NB4 (cell line): ENCODE measurements at regions not wholly inside any gene's neighbourhood (a gene's known extent, or its start where the extent isn't known, plus 50 kb on each side); places are given as distances from the start of the nearest gene placed in this dataset.

Source experiments
- DNase-seq: peaks from one replicate; pipeline ENCODE4 v3.0.0; 2010; ENCODE audit warnings: low read depth
- H3K4me3 ChIP-seq: one replicate; pipeline ENCODE4 v1.5.1; 2011; ENCODE audit warnings: mild to moderate bottlenecking, low read depth, low read length, moderate library complexity
- MYC ChIP-seq: IDR thresholded peaks from 2 replicates; pipeline ENCODE4 v1.6.1; 2011; ENCODE audit warnings: low read depth, low read length
- POLR2A ChIP-seq: IDR thresholded peaks from 2 replicates; pipeline ENCODE4 v1.6.1; 2011; ENCODE audit warnings: mild to moderate bottlenecking; ENCODE audit not compliant: insufficient read length; ENCODE audit errors: extremely low read depth
- TF ChIP-seq, protein P1 (sequence below): IDR thresholded peaks from one replicate; pipeline ENCODE4 v1.5.1; 2012; ENCODE audit warnings: low read depth, low read length
- TF ChIP-seq, protein P2 (sequence below): IDR thresholded peaks from 2 replicates; pipeline ENCODE4 v1.6.1; 2011; ENCODE audit warnings: low read depth, low read length

DNA sequence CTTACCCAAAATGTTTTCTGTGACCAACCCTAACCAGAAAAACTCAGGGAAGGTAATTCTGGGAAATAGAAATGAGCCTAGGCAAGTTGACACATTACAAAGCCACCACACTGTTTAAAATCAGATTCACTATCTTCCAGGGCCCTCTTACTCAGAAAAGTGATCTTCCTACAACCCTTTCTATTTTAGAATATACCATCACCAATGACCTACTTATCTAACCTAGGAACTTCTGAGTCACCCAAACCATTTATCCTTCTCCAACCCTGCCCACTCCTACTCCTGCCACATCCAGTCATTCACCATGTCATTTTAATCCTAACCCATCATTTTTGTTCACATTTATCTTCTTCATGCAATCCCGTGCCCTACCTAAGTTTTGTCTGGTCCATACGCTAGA, 89.9 kb downstream of the FTHL17 start:
- H3K4me3 ChIP-seq = no peak overlapping the region
- DNase-seq = peak; percentile 6
- no peak for TF ChIP-seq MYC
- TF ChIP-seq, protein P1, sequence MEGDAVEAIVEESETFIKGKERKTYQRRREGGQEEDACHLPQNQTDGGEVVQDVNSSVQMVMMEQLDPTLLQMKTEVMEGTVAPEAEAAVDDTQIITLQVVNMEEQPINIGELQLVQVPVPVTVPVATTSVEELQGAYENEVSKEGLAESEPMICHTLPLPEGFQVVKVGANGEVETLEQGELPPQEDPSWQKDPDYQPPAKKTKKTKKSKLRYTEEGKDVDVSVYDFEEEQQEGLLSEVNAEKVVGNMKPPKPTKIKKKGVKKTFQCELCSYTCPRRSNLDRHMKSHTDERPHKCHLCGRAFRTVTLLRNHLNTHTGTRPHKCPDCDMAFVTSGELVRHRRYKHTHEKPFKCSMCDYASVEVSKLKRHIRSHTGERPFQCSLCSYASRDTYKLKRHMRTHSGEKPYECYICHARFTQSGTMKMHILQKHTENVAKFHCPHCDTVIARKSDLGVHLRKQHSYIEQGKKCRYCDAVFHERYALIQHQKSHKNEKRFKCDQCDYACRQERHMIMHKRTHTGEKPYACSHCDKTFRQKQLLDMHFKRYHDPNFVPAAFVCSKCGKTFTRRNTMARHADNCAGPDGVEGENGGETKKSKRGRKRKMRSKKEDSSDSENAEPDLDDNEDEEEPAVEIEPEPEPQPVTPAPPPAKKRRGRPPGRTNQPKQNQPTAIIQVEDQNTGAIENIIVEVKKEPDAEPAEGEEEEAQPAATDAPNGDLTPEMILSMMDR = no peak
- TF ChIP-seq POLR2A = no peak
- TF ChIP-seq, protein P2, sequence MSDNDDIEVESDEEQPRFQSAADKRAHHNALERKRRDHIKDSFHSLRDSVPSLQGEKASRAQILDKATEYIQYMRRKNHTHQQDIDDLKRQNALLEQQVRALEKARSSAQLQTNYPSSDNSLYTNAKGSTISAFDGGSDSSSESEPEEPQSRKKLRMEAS = no peak

DNA sequence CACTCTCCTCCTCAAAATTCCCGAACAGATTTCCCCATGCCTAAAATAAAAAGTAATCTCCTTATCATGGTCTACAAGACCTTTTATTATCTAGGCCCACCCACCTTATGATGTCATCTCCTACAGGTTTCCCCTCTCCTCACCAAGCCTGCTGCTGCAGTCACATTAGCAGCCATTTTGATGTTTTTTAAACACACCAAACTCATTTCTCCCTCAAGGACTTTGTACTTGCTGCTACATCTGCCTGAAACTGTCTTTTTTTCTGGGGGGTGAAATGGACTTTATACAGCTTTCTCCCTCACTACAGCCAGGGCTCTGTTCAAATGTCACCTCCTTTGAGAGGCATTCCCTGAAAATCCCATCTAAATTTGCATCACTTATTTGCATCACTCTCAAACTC, 90.2 kb upstream of the TAB3 start:
- no peak overlapping the region for H3K4me3 ChIP-seq
- no peak for TF ChIP-seq MYC
- TF ChIP-seq, protein P1 = no peak
- DNase-seq = no peak

DNA sequence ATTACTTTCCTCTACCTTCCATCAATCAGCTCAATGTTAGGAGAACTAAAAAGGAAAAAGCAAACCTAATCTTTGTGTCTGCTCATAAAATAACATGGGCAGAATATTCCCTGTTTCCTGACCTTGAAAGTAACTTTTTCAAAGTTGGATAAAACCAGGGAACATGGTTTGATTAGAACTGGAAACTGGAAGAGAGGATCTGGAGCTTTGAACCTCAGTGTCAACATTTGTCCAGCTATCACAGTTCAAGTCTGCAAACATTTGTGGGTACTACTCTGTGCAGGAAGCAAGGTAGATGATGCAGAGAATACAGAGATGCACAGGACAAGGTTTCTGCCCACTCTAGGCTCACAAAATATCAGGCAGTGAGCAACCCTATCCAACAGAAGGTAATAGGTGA, 86.4 kb upstream of the TAB3 start:
- DNase-seq = no peak
- TF ChIP-seq MYC (no peak), POLR2A (no peak)
- TF ChIP-seq, protein P1 = no peak
- TF ChIP-seq, protein P2 = no peak
- no peak overlapping the region for H3K4me3 ChIP-seq

DNA sequence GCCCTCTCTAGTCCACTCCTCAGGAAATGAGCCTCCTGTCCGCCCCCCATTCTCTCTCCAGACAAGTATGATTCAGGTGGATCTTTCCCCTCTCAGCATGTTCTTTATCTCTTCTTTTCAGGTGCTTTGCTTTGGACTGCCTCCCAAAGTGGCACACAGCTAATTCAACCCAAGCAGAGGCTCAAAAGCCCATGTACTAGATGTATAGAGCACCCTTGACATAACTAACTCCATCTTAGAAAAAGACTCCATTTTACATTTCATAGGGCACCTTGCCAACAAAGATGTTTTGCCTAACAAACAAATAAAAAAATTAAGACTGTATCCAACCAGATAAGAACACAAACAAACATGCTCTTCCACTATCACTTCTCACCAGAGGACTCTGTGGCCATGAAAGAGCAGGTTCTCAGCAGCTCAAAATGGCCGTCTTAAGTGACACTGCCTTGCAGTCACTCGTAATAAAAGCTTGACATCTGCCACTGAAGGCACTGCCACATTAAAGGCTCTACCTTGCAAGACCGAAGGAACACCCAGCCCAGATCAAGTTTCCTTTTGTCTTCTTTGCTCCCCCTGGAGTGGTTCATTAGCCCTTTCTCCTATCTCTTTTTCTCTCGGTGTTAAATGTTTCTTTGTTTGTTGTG, 84.9 kb upstream of the TAB3 start:
- no peak overlapping the region for H3K4me3 ChIP-seq
- TF ChIP-seq POLR2A (no peak), MYC (no peak)
- TF ChIP-seq, protein P1 = no peak
- TF ChIP-seq, protein P2 = no peak
- no peak for DNase-seq

DNA sequence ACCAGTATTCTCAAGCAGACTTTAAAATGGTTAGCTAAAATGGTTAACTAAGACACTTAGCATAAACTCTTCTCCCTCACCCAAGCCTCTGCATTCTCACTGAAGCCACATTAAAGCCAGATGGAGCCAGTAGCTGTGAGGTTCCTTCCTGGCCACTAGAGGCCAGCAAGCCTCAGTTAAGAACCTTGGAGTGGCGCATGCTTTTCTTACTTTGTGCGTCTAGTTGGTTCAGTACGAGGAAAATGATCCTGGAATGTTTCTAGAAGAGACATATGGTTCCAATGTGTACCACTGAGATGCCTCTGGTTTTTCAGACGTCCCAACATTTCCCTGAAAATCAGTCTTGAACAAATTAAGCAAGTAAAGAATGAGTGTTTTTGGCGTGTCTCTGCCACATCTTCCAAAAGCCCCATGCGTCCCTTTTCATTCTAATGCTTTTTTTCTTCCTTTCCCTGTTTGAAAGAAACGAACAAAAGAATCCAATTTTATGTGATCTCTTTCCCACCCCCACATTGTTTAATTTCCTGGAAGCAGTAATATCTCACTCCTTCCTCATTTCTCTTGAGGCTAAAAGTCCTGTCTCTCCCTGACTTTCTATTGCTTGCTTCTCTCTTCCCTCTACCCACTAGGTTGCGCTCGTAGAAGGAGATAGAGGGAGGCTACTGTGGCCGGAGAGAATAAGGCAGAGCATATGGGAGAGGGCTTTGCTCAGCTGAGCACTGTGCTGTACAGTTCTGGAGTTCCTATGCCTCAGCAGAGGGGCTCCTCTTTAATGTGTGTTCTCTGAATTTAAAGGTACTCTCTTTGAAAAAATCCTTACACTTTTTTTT, 82.9 kb upstream of the TAB3 start:
- DNase-seq = peak; percentile 52
- H3K4me3 ChIP-seq = peak overlapping the region; percentile 32
- TF ChIP-seq, protein P1 = peak; percentile 83
- no peak for TF ChIP-seq POLR2A
- peak; percentile 36; the same call in 1 of the 2 replicates for TF ChIP-seq MYC
- TF ChIP-seq, protein P2 = peak; percentile 62

DNA sequence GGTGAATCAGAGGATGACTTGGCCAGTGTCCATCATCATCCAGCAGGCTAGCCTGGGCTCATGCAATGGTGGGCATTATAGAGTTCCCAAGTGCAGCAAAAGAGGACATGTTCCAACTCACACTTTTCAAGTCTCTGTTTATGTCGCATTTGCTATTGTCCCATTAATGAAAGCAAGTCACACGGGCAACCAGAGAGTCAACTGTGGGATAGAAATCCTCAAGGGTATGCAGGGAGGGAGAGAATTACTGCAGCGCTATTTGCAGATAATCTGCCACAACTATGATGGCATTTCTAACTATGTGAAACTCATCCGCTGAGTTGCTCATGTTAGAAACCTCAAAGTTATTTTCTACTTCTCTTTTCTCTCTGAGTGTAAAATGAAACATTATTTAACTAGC, 78.5 kb upstream of the TAB3 start:
- H3K4me3 ChIP-seq = no peak overlapping the region
- no peak for DNase-seq
- TF ChIP-seq MYC (no peak), POLR2A (no peak)
- TF ChIP-seq, protein P2 = no peak
- TF ChIP-seq, protein P1 = no peak
